ENCODE measurements at regions not wholly inside any gene's neighbourhood (a gene's known extent, or its start where the extent isn't known, plus 50 kb on each side); places are given as distances from the start of the nearest gene placed in this dataset.
"Not testable (repeated sequence)": the region's sequence is repeated elsewhere in the genome, so short reads cannot be mapped to it uniquely, and the experiment has no call there.

DNA sequence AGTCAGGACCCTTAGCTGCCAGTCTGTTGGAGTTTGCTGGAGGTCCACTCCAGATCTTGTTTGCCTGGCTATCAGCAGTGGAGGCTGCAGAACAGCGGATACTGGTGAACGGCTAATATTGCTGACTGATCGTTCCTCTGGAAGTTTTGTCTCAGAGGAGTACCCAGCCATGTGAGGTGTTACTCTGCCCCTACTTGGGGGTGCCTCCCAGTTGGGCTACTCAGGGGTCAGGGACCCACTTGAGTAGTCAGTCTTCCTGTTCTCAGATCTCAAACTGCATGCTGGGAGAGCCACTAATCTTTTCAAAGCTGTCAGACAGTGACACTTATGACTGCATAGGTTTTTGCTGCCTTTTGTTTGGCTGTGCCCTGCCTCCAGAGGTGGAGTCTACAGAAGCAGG is 160.5 kb downstream of the OR4A47 start:
- CTCF ChIA-PET, POLR2A ChIA-PET: not testable (repeated sequence)

DNA sequence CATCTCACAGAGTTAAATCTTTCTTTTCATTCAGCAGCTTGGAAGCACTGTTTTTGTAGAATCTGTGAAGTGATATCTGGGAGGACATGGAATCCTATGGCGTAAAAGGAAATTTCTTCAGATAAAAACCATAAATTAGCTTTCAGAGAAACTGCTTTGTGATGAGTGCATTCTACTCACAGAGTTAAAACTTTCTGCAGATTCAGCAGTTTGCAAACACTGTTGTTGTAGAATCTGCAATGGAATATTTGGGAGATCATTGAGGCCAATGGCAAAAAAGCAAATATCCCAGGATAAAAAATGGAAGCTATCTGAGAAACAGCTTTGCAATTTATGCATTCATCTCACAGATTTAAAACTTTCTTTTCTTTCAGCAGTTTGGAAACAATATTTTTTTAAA is 180.6 kb downstream of the OR4A47 start:
- POLR2A ChIA-PET: no interaction called here
- Mint-ChIP-seq H3K4me1 (no peaks in the 10 kb centered on the region), H3K4me3 (no peak overlapping the region), H3K36me3 (ENCODE audit: low read depth) (no peaks in the 10 kb centered on the region), H3K27me3 (no peaks in the 10 kb centered on the region), H3K9me3 (peaks cover 37% of the 10 kb centered on the region), H3K27ac (no peak overlapping the region)
- no peak for DNase-seq
- CTCF ChIA-PET: no interaction called here

More for the DNA sequence above, 160.5 kb downstream of the OR4A47 start:
- not testable (repeated sequence) for H3K27me3 Mint-ChIP-seq; H3K4me3 Mint-ChIP-seq; H3K36me3 Mint-ChIP-seq (ENCODE audit: low read depth); H3K27ac Mint-ChIP-seq; DNase-seq; H3K4me1 Mint-ChIP-seq
- peaks cover 27% of the 10 kb centered on the region for H3K9me3 Mint-ChIP-seq

DNA sequence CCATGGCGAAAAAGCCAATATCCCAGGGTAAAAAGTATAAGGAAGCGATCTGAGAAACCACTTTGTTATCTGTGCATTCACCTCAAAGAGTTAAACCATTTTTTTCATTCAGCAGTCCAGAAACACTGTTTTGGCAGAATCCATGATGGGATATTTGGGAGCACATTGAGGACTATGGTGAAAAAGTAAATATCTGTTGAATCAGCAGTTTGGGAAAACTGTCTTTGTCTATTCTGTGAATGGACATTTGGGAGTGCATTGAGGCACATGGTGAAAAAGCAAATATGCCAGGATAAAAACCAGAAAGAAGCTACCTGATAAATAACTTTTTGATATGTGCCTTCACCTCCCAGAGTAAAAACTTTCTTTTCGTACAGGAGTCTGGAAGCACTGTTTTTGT is 187.4 kb downstream of the OR4A47 start:
- Mint-ChIP-seq H3K9me3 (peaks cover 51% of the 10 kb centered on the region), H3K36me3 (ENCODE audit: low read depth) (no peaks in the 10 kb centered on the region), H3K4me3 (no peak overlapping the region), H3K4me1 (no peaks in the 10 kb centered on the region), H3K27me3 (no peaks in the 10 kb centered on the region), H3K27ac (no peak overlapping the region)
- no peak for DNase-seq
- CTCF ChIA-PET: no interaction called here
- POLR2A ChIA-PET: no interaction called here

DNA sequence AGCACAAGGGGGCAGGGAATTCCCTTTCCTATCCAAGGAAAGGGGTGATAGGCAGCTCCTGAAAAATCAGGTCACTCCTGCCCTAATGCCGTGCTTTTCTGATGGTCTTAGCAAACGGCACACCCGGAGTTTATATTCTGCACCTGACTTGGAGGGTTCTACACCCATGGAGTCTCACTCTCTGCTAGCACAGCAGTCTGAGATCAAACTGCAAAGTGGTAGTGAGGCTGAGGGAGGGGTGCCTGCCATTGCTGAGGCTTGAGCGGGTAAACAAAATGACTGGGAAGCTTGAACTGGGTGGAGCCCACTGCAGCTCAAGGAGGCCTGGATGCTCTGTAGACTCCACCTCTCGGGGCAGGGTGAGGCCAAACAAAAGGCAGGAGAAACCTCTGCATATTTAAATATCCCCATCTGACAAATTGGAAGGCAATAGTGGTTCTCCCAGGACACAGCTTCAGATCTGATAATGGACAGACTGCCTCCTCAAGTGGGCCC is 194.7 kb downstream of the OR4A47 start:
- Mint-ChIP-seq H3K4me3 (no peak overlapping the region), H3K4me1 (no peaks in the 10 kb centered on the region), H3K27ac (no peak overlapping the region), H3K36me3 (ENCODE audit: low read depth) (no peaks in the 10 kb centered on the region), H3K9me3 (peaks cover 40% of the 10 kb centered on the region), H3K27me3 (no peaks in the 10 kb centered on the region)
- CTCF ChIA-PET: no interaction called here
- POLR2A ChIA-PET: no interaction called here
- no peak for DNase-seq

DNA sequence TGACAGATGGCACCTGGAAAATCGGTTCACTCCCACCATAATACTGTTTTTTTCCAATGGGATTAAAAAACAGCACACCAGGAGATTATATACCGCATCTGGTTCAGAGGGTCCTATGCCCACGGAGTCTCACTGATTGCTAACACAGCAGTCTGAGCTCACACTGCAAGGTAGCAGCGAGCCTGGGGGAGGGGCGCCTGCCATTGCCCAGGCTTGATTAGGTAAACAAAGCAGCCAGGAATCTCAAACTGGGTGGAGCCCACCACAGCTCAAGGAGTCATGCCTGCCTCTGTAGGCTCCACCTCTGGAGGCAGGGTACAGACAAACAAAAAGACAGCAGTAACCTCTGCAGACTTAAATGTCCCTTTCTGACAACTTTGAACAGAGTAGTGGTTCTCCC is 240.9 kb downstream of the OR4A47 start:
- H3K4me1 Mint-ChIP-seq; POLR2A ChIA-PET; H3K27ac Mint-ChIP-seq; H3K36me3 Mint-ChIP-seq (ENCODE audit: low read depth); DNase-seq; CTCF ChIA-PET; H3K4me3 Mint-ChIP-seq; H3K27me3 Mint-ChIP-seq: not testable (repeated sequence)
- H3K9me3 Mint-ChIP-seq: peaks cover 23% of the 10 kb centered on the region

DNA sequence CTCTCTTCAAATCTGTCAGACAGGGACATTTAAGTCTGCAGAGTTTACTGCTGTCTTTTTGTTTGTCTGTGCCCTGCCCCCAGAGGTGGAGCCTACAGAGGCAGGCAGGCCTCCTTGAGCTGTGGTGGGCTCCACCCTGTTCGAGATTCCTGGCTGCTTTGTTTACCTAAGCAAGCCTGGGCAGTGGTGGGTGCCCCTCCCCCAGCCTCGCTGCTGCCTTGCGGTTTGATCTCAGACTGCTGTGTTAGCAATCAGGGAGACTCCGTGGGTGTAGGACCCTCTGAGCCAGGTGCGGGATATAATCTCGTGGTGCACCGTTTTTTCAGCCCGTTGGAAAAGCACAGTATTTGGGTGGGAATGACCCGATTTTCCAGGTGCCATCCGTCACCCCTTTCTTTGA is 233.6 kb downstream of the TRIM51G start:
- H3K27ac Mint-ChIP-seq; H3K4me3 Mint-ChIP-seq; DNase-seq; H3K4me1 Mint-ChIP-seq; H3K27me3 Mint-ChIP-seq; CTCF ChIA-PET; H3K36me3 Mint-ChIP-seq (ENCODE audit: low read depth); POLR2A ChIA-PET: not testable (repeated sequence)
- peaks cover 18% of the 10 kb centered on the region for H3K9me3 Mint-ChIP-seq

Data from activated CD4-positive, alpha-beta T cell treated with anti-CD3 and anti-CD28 coated beads, Interleukin-2, amount 10 ng/mL, durations not matched to agents 7 days and 5 days (primary cell).